ENCODE measurements at regions not wholly inside any gene's neighbourhood (a gene's known extent, or its start where the extent isn't known, plus 50 kb on each side); places are given as distances from the start of the nearest gene placed in this dataset.
A peak's percentile ranks its signal among the peaks of the same experiment; 100 is the strongest.
"Not testable (repeated sequence)": the region's sequence is repeated elsewhere in the genome, so short reads cannot be mapped to it uniquely, and the experiment has no call there.

DNA sequence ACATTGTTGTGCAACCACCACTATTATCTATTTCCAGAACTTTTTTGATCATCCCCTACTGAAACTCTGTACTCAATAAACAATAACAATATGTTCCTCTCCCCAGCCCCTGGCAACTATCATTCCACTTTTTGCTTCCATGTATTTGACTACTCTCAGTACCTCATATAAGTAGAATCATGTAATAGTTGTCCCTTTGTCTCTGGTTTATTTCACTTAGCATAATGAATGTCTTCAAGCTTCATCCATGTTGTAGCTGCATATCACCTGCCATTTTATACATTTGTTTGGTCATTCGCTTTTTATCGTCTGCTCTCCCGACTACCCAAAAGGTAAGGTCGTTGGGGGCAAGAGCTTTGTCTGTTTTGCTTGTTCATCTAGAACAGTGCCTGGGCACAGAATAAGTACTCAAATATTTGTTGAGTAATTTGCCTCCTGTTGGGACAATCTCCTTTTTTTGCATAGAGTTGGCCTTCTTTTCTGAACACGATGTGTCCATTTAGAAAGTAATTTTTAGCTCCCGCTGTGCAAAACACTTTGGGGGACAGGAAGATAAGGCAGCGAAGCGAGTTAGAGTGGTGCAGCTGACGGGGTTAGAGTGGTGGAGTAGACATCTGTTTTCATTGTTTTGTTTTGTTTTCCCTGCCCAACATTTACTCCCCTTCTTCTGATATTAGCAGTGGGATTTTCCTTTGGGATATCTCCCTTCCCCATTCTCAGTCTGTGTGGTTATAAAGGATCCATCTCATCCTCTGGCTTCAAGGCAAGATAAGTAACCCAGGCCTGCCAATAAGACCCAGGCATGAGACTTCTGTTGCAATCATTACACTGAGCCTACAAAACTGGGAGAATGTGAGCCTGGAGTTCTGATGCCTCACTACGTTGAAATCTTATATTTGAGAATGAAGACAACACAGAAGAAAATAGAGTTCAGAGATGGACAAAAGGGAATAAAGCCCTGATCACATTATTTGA lies 83.4 kb upstream of the RNU6-1 start:
- peak overlapping the region in 1 of 10 donors; percentile 5 for H3K27ac Mint-ChIP-seq
- no peak overlapping the region for H3K4me3 Mint-ChIP-seq
- DNase-seq (no peak), ATAC-seq (no peak)
- H3K36me3 Mint-ChIP-seq = peaks cover 0 to 22% (median 2%) of the 10 kb centered on the region in 3 donors
- peaks cover 4 to 28% (median 14%) of the 10 kb centered on the region in 9 donors for H3K9me3 Mint-ChIP-seq
- POLR2A ChIA-PET = no interaction called here
- H3K27me3 Mint-ChIP-seq = peaks cover 0 to 12% (median 0%) of the 10 kb centered on the region in 5 donors
- H3K4me1 Mint-ChIP-seq = no peaks in the 10 kb centered on the region

DNA sequence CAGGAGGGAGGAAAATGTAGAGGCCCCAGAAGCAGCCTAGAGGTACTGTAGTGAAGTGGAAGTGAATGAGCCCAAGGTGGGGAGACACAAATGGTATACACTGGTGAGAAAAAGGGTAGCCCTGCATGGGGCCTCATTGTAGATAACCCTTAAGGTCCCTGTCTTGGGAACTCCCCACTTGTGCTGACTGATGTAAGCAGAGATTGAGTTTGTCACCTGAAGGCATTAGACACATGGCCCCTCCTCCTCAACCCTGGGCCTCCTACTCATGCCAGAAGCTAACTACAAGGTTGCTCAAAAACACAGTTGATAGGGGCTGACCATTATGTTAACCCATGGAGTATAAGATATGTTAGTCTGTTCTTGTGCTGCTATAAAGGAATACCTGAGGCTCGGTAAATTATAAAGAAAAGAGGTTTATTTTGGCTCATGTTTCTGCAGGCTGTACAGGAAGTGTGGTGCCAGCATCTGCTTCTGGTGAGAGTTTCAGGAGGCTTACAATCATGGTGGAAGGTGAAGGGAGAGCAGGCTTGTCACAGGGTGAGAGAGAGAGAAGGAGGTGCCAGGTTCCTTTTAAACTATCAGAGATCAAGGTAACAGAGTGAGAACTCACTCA lies 84.6 kb upstream of the RNU6-1 start:
- POLR2A ChIA-PET = no interaction called here
- Mint-ChIP-seq H3K27ac (no peak overlapping the region), H3K4me1 (no peaks in the 10 kb centered on the region), H3K4me3 (no peak overlapping the region), H3K27me3 (peaks cover 0 to 12% (median 1%) of the 10 kb centered on the region in 5 donors), H3K9me3 (peaks cover under 1 to 16% (median 10%) of the 10 kb centered on the region in 9 donors), H3K36me3 (peaks cover 0 to 17% (median 2%) of the 10 kb centered on the region in 3 donors)
- ATAC-seq = no peak
- DNase-seq = no peak

DNA sequence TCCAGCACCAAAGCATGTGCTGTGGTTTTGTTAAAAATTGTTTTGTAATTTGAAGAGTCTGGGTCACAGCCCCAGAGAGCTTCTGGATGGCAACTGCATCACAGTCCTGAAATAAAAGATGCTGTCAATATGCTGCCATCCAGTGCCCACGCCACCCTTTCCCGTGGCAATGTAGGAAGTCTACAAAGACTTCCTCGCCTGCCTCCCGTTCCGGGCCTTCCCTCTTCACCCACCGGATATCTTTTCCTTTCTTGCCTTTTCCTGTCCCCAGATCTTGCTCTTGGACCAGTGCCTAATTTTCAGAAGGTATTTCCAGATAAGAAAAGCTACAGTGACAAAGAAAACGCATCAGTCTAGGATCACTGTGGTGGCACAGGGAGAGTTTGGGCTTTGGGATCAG lies 85.3 kb upstream of the RNU6-1 start:
- H3K27me3 Mint-ChIP-seq = peaks cover 0 to 12% (median 1%) of the 10 kb centered on the region in 5 donors
- H3K4me1 Mint-ChIP-seq = no peaks in the 10 kb centered on the region
- POLR2A ChIA-PET = interaction anchor here (0.5 kb wide), 1 partner anchor 84 kb away, joined by 5 read pairs; no protein-coding TSS in a partner anchor
- ATAC-seq (no peak), DNase-seq (no peak)
- H3K9me3 Mint-ChIP-seq = peaks cover 0 to 15% (median 4%) of the 10 kb centered on the region in 9 donors
- H3K4me3 Mint-ChIP-seq = no peak overlapping the region
- peaks cover 0 to 12% (median 2%) of the 10 kb centered on the region in 3 donors for H3K36me3 Mint-ChIP-seq
- no peak overlapping the region for H3K27ac Mint-ChIP-seq

DNA sequence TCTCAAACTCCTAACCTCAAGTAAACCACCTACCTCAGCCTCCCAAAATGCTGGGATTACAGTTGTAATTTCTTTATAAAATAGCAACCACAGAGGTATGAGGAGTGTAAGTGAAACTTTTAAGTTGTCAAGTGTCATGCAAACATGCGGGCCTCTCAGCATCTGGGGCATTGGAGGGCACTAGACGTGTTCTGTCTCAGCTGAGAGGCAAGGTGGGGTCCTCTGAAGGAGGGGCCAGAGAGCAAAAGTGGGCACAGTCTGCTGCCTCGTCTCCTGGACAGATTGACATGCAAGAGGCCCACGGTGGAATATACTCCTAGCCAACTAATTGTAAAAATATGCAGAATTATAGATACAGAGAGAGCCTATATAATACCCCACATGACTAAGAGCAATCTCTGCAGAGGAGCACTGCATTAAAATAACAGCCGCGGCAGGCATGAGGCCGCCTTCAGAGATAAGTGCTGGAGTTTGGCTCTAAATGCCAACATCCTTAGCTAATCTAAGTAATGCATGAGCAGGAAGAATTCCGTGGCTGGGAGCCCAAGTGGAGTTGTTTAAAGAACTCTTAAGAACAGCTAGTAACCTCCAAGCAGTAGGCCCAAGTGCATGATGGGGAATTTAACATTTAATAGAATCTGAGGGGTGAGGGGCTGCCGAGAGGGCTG lies 87.8 kb upstream of the RNU6-1 start:
- no peak overlapping the region for H3K4me3 Mint-ChIP-seq
- POLR2A ChIA-PET = no interaction called here
- no peak for DNase-seq
- peaks cover 0 to 12% (median 1%) of the 10 kb centered on the region in 5 donors for H3K27me3 Mint-ChIP-seq
- no peaks in the 10 kb centered on the region for H3K4me1 Mint-ChIP-seq
- no peak for ATAC-seq
- H3K36me3 Mint-ChIP-seq = peaks cover 0 to 12% (median 2%) of the 10 kb centered on the region in 3 donors
- no peak overlapping the region for H3K27ac Mint-ChIP-seq
- peaks cover 0 to 15% (median 4%) of the 10 kb centered on the region in 9 donors for H3K9me3 Mint-ChIP-seq

DNA sequence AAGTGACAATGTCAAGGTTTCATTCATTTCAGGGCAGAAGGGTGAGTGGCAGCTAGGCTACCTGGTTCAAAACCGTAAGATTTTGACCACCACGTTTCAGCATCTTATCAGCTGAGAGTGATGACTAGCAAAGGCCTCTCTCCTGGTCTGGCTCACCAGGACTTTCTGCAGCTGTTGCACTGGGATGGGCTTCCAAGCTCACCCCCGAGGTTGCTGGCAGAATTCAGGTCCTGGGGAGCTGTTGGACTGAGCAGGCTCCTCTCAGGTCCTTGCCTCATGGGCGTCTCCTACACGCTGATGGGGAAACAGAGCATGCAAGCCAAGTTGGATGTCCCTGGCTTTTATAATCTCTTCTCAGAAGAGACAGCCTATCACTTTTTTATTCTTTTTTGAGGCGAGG lies 88.8 kb upstream of the RNU6-1 start:
- Mint-ChIP-seq H3K27me3 (peaks cover 0 to 7% (median 0%) of the 10 kb centered on the region in 5 donors), H3K4me1 (no peaks in the 10 kb centered on the region), H3K36me3 (peaks cover 0 to 11% (median 2%) of the 10 kb centered on the region in 3 donors), H3K4me3 (no peak overlapping the region), H3K9me3 (peaks cover 0 to 14% (median 4%) of the 10 kb centered on the region in 9 donors), H3K27ac (no peak overlapping the region)
- no peak for ATAC-seq
- DNase-seq = no peak
- POLR2A ChIA-PET = no interaction called here

DNA sequence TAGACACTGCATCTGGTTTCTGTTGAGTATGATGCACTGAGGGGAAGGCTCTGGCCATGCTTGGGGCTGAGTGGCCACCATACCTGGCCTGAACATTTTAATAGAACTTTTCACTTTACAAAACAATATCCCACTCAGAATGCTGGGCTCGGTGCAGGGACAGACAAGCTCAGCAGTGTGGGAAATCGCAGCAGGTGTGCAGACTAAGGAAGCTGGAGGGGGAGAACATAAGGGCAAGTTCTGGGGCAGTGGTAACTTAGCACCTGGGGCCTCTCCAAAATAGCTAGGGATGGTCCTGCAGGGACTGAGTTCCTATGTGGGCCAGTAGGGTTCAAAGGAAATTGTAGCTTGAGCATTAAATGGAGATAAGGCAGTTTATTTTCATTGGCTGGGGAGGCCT lies 90.9 kb upstream of the RNU6-1 start:
- Mint-ChIP-seq H3K36me3 (no peaks in the 10 kb centered on the region), H3K9me3 (peaks cover 0 to 2% (median 0%) of the 10 kb centered on the region in 9 donors), H3K27ac (no peak overlapping the region), H3K4me1 (no peaks in the 10 kb centered on the region), H3K27me3 (peaks cover 0 to 4% (median 0%) of the 10 kb centered on the region in 5 donors), H3K4me3 (no peak overlapping the region)
- ATAC-seq (no peak), DNase-seq (no peak)
- POLR2A ChIA-PET = no interaction called here

DNA sequence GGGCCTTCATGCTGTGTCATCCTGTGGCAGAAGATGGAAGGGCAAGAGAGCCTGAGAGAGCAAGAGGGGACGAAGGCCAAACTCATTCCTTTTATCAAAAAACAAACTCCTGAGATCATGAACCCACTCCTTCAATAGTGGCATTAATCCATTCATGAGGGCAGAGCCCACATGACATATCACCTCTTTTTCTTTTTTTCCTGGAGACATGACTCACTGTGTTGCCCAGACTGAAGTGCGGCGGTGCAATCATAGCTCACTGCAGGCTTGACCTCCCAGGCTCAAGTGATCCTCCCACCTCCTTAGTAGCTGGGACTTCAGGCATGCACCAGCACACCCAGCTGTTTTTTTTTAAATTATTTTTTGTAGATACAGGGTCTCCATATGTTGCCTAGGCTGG lies 92.0 kb upstream of the RNU6-1 start:
- H3K4me3 Mint-ChIP-seq = no peak overlapping the region
- no peaks in the 10 kb centered on the region for H3K36me3 Mint-ChIP-seq
- H3K27me3 Mint-ChIP-seq = peaks cover 0 to 2% (median 0%) of the 10 kb centered on the region in 5 donors
- DNase-seq (no peak), ATAC-seq (no peak)
- POLR2A ChIA-PET = no interaction called here
- H3K9me3 Mint-ChIP-seq = peaks cover 0 to 2% (median 0%) of the 10 kb centered on the region in 9 donors
- H3K4me1 Mint-ChIP-seq = no peaks in the 10 kb centered on the region
- H3K27ac Mint-ChIP-seq = no peak overlapping the region

DNA sequence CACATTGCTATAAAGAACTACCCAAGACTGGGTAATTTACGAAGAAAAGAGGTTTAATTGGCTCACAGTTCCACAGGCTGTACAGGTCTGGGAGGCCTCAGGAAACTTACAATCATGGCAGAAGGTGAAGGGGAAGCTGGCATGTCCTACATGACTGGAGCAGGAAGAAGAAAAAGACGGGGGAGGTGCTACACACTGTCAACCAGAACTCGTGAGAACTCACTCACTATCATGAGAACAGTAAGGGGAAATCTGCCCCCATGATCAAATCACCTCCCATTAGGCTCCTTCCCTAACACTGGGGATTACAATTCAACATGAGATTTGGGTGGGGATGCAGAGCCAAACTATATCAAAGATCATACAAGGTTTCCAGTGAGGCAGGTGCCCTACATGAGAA lies 94.3 kb upstream of the RNU6-1 start:
- H3K27me3 Mint-ChIP-seq, H3K36me3 Mint-ChIP-seq, H3K27ac Mint-ChIP-seq, H3K4me3 Mint-ChIP-seq, POLR2A ChIA-PET, H3K4me1 Mint-ChIP-seq, DNase-seq, H3K9me3 Mint-ChIP-seq, ATAC-seq: not testable (repeated sequence)

DNA sequence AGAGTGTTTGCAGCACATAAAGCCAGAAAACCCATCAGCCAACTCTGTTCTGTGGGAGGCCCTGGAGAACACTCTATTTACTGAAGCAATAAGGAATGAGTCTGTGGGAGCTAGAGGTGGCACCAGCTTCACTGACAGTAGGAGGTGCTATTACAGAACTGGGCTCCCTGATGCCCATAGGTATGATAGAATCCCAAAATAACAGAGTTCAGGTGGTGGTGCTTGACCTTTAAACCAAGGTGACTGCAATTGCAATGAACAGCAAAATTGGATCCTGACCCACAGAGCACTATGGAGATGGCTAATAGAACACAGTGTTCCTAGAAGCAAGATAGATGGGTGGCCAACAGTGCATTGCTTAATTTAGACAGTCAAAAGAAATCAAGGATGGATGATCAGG lies 95.4 kb upstream of the RNU6-1 start:
- Mint-ChIP-seq H3K4me1 (peaks cover 0 to 6% (median 3%) of the 10 kb centered on the region in 4 donors), H3K36me3 (no peaks in the 10 kb centered on the region), H3K27ac (no peak overlapping the region), H3K27me3 (no peaks in the 10 kb centered on the region), H3K4me3 (no peak overlapping the region), H3K9me3 (peaks cover 0 to 2% (median 0%) of the 10 kb centered on the region in 9 donors)
- no peak for ATAC-seq
- DNase-seq = no peak
- POLR2A ChIA-PET = no interaction called here

DNA sequence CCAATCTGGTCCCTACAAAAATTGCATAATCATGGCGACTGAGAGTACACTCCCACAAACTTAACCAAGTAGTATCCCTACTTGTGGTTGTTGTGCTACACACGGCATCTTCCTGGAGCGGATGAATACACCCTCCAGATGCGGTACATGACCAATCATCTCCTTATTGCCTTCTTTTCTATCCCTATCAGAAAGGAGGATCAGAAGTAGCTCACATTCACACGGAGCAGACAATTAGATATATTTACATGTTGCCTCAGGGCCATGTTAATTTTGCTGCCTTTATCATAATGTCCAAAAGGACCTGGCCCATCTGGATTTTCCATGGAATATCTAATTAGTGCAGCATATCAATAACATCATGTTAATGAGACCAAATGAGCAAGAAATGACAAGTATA lies 96.4 kb upstream of the RNU6-1 start:
- peaks cover 0 to 2% (median 0%) of the 10 kb centered on the region in 9 donors for H3K9me3 Mint-ChIP-seq
- no peaks in the 10 kb centered on the region for H3K36me3 Mint-ChIP-seq
- no peak for DNase-seq

DNA sequence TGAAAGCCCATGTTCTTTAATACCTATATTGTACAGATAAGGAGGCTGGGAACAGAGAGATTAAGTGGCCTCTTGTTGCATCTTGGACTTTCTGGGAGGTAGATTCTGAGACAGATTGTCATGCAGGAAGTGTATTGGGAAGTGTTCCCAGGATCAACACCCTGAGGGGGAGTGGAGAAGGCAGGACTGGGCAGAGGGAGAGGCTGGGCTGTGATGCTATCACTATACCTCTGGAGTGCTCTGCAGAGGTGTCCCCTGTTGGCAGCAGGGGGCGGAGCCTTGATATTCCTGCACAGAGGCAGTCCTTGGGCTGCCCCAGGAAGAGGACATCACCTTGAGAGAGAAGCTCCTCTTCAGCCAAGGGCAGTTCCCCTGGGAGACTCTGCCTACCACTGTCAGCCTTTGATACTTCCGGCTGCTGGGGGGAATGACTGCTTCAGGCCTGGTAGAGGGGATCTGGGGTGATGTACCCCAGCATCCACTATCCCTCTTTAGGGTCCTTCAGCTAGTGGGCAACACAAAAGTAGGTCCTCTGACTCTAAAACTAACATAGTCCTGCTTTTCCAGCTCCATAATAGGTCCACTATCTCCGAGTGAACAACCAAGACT lies 97.4 kb upstream of the RNU6-1 start:
- H3K36me3 Mint-ChIP-seq = no peaks in the 10 kb centered on the region
- H3K4me3 Mint-ChIP-seq = no peak overlapping the region
- peaks cover 0 to 4% (median 0%) of the 10 kb centered on the region in 5 donors for H3K27me3 Mint-ChIP-seq
- peaks cover 0 to 6% (median 3%) of the 10 kb centered on the region in 4 donors for H3K4me1 Mint-ChIP-seq
- ATAC-seq (no peak), DNase-seq (no peak)
- no peak overlapping the region for H3K27ac Mint-ChIP-seq
- POLR2A ChIA-PET = interaction anchor here (0.6 kb wide), 1 partner anchor 36 kb away, joined by 4 read pairs; no protein-coding TSS in a partner anchor
- no peaks in the 10 kb centered on the region for H3K9me3 Mint-ChIP-seq

More for the DNA sequence above, 96.4 kb upstream of the RNU6-1 start:
- no peak overlapping the region for H3K4me3 Mint-ChIP-seq
- peaks cover 0 to 6% (median 3%) of the 10 kb centered on the region in 4 donors for H3K4me1 Mint-ChIP-seq
- ATAC-seq = no peak
- POLR2A ChIA-PET = no interaction called here
- H3K27me3 Mint-ChIP-seq = no peaks in the 10 kb centered on the region
- H3K27ac Mint-ChIP-seq = no peak overlapping the region

DNA sequence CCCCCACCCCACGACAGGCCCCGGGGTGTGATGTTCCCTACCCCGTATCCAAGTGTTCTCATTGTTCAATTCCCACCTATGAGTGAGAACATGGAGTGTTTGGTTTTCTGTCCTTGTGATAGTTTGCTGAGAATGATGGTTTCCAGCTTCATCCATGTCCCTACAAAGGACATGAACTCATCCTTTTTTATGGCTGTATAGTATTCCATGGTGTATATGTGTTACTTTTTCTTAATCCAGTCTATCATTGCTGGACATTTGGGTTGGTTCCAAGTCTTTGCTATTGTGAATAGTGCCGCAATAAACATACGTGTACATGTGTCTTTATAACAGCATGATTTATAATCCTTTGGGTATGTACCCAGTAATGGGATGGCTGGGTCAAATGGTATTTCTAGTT lies 99.3 kb upstream of the RNU6-1 start:
- POLR2A ChIA-PET = not testable (repeated sequence)

More for the DNA sequence above, 99.3 kb upstream of the RNU6-1 start:
- ATAC-seq, H3K36me3 Mint-ChIP-seq, H3K27ac Mint-ChIP-seq, H3K9me3 Mint-ChIP-seq, H3K4me3 Mint-ChIP-seq, H3K4me1 Mint-ChIP-seq, DNase-seq, H3K27me3 Mint-ChIP-seq: not testable (repeated sequence)

All from naive thymus-derived CD8-positive, alpha-beta T cell (primary cell).